H1 (cell line): ENCODE measurements at regions not wholly inside any gene's neighbourhood (a gene's known extent, or its start where the extent isn't known, plus 50 kb on each side); places are given as distances from the start of the nearest gene placed in this dataset.

ENCODE experiments used
- TF ChIP-seq, protein P1 (sequence below): fragments of 300-600 bp; sonication (generic); IDR thresholded peaks from 2 replicates; pipeline ENCODE4 v1.7.1; 2012; ENCODE audit warnings: low read length, moderate library complexity, mild to moderate bottlenecking, inconsistent platforms; ENCODE audit not compliant: insufficient replicate concordance

DNA sequence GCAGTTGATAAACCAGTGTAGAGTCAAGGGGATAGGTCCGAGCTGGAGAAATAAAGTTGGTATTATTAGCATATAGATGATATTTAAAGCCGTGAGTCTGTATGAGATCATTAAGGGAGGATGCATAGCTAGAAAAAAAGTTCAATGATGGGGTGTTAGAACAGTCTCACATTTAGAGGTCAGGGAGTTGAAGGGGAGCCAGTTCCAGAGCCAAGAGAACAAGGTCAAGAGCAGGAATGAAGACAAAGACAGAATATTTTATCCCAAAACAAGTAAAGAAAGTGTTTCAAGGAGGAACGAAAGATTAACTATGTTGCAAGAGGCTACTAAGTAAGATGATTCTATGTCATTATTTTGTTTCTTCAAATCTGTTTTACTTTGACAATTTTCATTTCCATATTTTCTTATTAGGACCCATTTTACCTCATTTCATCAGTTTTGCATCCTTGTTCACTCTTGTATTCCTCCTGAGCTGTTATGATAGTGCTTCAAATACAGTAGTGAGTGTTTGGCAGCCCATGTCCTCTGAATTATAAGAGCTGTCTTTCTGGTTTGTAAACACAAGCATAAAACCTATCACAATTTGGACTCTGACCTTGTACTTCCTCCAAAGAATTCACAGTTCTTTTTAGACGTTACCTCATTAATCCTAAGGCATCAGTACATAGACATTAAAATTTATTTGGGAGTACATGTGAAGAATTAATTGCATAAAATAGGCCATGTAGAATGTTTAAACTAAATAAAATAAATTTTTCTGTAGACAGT lies 695.7 kb upstream of the NECTIN3 start (continued):
- TF ChIP-seq, protein P1, sequence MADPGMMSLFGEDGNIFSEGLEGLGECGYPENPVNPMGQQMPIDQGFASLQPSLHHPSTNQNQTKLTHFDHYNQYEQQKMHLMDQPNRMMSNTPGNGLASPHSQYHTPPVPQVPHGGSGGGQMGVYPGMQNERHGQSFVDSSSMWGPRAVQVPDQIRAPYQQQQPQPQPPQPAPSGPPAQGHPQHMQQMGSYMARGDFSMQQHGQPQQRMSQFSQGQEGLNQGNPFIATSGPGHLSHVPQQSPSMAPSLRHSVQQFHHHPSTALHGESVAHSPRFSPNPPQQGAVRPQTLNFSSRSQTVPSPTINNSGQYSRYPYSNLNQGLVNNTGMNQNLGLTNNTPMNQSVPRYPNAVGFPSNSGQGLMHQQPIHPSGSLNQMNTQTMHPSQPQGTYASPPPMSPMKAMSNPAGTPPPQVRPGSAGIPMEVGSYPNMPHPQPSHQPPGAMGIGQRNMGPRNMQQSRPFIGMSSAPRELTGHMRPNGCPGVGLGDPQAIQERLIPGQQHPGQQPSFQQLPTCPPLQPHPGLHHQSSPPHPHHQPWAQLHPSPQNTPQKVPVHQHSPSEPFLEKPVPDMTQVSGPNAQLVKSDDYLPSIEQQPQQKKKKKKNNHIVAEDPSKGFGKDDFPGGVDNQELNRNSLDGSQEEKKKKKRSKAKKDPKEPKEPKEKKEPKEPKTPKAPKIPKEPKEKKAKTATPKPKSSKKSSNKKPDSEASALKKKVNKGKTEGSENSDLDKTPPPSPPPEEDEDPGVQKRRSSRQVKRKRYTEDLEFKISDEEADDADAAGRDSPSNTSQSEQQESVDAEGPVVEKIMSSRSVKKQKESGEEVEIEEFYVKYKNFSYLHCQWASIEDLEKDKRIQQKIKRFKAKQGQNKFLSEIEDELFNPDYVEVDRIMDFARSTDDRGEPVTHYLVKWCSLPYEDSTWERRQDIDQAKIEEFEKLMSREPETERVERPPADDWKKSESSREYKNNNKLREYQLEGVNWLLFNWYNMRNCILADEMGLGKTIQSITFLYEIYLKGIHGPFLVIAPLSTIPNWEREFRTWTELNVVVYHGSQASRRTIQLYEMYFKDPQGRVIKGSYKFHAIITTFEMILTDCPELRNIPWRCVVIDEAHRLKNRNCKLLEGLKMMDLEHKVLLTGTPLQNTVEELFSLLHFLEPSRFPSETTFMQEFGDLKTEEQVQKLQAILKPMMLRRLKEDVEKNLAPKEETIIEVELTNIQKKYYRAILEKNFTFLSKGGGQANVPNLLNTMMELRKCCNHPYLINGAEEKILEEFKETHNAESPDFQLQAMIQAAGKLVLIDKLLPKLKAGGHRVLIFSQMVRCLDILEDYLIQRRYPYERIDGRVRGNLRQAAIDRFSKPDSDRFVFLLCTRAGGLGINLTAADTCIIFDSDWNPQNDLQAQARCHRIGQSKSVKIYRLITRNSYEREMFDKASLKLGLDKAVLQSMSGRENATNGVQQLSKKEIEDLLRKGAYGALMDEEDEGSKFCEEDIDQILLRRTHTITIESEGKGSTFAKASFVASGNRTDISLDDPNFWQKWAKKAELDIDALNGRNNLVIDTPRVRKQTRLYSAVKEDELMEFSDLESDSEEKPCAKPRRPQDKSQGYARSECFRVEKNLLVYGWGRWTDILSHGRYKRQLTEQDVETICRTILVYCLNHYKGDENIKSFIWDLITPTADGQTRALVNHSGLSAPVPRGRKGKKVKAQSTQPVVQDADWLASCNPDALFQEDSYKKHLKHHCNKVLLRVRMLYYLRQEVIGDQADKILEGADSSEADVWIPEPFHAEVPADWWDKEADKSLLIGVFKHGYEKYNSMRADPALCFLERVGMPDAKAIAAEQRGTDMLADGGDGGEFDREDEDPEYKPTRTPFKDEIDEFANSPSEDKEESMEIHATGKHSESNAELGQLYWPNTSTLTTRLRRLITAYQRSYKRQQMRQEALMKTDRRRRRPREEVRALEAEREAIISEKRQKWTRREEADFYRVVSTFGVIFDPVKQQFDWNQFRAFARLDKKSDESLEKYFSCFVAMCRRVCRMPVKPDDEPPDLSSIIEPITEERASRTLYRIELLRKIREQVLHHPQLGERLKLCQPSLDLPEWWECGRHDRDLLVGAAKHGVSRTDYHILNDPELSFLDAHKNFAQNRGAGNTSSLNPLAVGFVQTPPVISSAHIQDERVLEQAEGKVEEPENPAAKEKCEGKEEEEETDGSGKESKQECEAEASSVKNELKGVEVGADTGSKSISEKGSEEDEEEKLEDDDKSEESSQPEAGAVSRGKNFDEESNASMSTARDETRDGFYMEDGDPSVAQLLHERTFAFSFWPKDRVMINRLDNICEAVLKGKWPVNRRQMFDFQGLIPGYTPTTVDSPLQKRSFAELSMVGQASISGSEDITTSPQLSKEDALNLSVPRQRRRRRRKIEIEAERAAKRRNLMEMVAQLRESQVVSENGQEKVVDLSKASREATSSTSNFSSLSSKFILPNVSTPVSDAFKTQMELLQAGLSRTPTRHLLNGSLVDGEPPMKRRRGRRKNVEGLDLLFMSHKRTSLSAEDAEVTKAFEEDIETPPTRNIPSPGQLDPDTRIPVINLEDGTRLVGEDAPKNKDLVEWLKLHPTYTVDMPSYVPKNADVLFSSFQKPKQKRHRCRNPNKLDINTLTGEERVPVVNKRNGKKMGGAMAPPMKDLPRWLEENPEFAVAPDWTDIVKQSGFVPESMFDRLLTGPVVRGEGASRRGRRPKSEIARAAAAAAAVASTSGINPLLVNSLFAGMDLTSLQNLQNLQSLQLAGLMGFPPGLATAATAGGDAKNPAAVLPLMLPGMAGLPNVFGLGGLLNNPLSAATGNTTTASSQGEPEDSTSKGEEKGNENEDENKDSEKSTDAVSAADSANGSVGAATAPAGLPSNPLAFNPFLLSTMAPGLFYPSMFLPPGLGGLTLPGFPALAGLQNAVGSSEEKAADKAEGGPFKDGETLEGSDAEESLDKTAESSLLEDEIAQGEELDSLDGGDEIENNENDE, result no peak
